Activated naive CD4-positive, alpha-beta T cell treated with anti-CD3 and anti-CD28 coated beads, Interleukin-2, amount 50 U/mL, for 24 hours (primary cell): ENCODE measurements at regions not wholly inside any gene's neighbourhood (a gene's known extent, or its start where the extent isn't known, plus 50 kb on each side); places are given as distances from the start of the nearest gene placed in this dataset.

ENCODE experiments used
- H3K27ac Mint-ChIP-seq: one replicate; pipeline ENCODE4 v1.8.0; 2021; ENCODE audit warnings: mild to moderate bottlenecking, mixed read lengths
- H3K27me3 Mint-ChIP-seq: one replicate; pipeline ENCODE4 v1.8.0; 2021; ENCODE audit warnings: mixed read lengths
- H3K36me3 Mint-ChIP-seq: one replicate; pipeline ENCODE4 v1.8.0; 2021; ENCODE audit warnings: mixed read lengths
- H3K4me1 Mint-ChIP-seq: one replicate; pipeline ENCODE4 v1.8.0; 2021; ENCODE audit warnings: mixed read lengths
- H3K4me3 Mint-ChIP-seq: one replicate; pipeline ENCODE4 v1.8.0; 2021; ENCODE audit warnings: mild to moderate bottlenecking, mixed read lengths
- H3K9me3 Mint-ChIP-seq: one replicate; pipeline ENCODE4 v1.8.0; 2021; ENCODE audit warnings: mixed read lengths

DNA sequence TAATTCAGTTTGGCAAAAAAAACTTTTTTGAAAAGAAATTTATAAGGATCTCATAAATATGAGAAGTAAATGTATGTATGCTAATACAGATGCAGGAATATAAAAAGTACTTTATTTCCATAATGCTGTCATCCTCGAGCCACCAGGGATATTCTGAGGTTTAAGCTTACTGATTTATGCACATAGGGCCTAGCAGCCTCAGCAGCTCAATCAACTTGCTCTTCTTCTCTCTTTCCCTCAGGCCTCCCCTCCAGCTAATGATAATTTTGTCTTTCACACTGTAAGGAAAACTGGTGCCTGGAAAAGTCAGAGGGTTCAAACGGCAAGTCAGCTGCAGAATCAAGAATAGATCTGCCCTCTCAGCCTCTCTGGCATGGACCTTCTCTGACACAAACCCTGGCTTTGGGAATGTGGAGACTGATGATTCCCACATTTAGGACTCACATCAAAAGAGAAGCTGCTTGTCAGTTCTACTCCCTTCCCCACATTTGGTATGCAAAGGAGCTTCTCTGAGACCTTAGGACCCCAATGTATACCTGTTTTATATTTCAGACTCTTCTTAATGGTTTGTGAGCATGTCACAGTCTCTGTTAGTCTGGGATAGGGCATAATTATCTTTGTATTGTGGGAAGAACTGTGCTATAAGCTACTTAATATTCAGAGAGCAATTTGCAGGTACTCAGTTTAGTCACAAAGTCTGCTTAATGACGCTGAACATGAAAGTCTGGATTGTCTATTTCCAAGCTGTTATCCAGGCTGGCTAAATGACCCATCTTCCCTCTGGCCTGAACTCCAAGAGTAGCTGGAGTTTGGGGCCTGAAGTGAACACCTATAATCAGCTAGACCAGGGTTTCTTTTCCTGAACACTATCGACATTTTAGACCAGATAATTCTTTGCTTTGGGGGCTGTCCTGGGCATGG is 52.1 kb upstream of the DIPK1A start:
- no peak overlapping the region for H3K4me3 Mint-ChIP-seq
- no peaks in the 10 kb centered on the region for H3K36me3 Mint-ChIP-seq
- peaks cover 4% of the 10 kb centered on the region for H3K4me1 Mint-ChIP-seq
- H3K9me3 Mint-ChIP-seq = no peaks in the 10 kb centered on the region
- H3K27me3 Mint-ChIP-seq = no peaks in the 10 kb centered on the region
- H3K27ac Mint-ChIP-seq = no peak overlapping the region

DNA sequence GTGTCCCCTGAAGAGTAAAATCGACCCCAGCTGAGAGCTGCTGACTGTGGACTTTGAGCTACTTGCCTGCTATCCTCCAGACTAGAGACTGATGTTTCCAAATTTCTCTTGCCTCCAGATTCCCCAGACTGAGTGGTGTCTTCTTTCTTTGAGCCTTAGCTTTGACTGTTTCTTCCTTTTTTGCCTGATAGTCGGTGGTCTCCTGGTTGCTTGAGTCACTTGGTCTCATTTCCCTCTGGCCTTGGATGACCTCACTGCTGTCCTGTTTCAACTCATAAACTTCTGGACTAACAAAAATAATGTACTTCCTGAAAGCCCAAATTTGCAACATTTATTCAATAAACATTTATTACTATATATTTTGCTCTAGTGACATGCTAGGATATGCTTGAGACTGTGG is 52.9 kb upstream of the DIPK1A start:
- H3K27me3 Mint-ChIP-seq = no peaks in the 10 kb centered on the region
- no peak overlapping the region for H3K4me3 Mint-ChIP-seq
- peaks cover 4% of the 10 kb centered on the region for H3K4me1 Mint-ChIP-seq
- no peaks in the 10 kb centered on the region for H3K36me3 Mint-ChIP-seq
- no peaks in the 10 kb centered on the region for H3K9me3 Mint-ChIP-seq
- H3K27ac Mint-ChIP-seq = no peak overlapping the region

DNA sequence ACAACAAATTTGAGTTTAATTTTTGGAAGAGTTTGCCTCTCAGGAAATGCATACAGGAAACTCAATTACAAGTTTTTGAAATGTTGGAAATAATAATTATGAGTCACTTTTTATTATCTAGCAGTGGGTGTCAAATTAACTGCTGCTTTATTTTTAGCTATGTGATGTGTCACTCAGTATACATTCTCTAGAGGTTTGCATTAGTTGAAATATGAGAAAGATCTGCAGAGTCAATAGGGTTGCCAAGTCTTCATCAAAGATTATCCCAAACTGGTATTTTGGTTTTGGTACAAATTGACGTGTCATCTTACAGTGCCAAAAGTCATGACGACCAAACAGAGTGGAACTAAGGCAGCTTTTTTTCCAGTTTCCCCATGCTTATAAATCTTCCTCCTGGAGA is 54.3 kb upstream of the DIPK1A start:
- Mint-ChIP-seq H3K36me3 (no peaks in the 10 kb centered on the region), H3K27me3 (no peaks in the 10 kb centered on the region), H3K4me1 (peaks cover 4% of the 10 kb centered on the region), H3K4me3 (no peak overlapping the region), H3K9me3 (no peaks in the 10 kb centered on the region), H3K27ac (no peak overlapping the region)

DNA sequence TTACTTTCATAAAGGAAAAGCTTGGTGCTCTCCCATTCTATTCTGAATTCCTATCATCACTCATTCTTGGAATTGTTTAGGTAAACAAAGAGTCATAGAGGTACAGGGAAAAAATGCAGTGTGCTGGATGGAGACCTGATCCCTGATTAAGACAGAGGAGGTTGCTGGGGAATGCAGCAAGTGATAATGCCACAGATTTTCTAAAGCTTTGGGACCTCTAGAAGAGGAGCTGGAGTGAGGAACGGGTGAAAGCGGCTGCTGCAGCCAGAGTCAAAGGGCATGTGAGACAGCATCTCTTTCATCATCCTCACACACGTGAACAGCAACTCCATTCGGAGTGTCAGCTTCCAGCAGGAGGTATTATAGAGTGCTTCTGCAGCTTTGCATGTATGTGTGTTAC is 54.9 kb upstream of the DIPK1A start:
- Mint-ChIP-seq H3K9me3 (no peaks in the 10 kb centered on the region), H3K27me3 (no peaks in the 10 kb centered on the region), H3K36me3 (no peaks in the 10 kb centered on the region), H3K27ac (no peak overlapping the region), H3K4me1 (peaks cover 4% of the 10 kb centered on the region), H3K4me3 (no peak overlapping the region)

DNA sequence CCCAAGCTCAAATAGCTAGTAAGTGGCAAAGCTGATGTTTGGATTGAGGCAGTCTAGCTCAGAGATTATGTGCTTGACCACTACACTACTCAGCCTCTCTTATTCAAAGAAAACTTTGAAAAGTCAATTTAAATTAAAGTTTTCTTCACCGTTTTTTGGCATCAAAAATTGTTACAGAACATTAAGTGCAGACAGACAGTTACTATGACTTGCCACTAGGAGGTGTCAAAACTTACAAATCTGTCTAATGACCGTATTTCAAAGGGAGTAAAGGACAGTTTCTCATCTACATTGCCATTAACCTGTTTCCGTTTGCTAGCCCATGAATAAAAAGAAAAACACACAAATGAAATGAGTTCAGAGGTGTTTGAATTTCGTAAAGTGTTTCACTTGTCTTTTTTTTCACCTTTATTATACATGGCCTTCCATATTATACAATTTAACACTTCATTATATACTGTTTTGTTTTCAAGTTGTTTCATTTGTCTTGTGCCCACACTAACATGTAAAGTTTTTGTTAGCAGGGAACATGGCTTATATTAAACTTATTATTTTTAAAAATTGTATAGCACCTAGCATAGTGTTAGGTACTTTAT is 57.4 kb upstream of the MTF2 start:
- Mint-ChIP-seq H3K27me3 (no peaks in the 10 kb centered on the region), H3K27ac (no peak overlapping the region), H3K36me3 (no peaks in the 10 kb centered on the region), H3K4me3 (no peak overlapping the region), H3K4me1 (no peaks in the 10 kb centered on the region), H3K9me3 (no peaks in the 10 kb centered on the region)

DNA sequence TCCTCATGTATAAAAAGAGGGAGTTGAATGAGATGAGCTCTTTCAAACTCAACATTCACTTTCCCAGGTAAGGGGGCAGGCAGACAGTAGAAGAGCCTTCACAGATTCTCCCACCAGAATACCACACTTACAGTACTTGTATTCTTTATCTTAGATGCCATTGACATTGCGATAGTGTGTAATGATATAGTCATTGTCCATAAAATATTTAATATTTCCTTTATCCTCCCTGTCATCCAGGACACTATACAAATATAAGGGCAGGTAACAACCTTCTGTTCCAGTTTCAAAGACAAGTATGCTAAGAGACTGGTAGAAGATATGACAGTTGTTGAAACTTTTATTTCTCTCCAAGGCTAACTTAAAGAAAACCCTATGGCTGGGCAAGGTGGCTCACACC is 56.5 kb upstream of the MTF2 start:
- no peaks in the 10 kb centered on the region for H3K36me3 Mint-ChIP-seq
- no peaks in the 10 kb centered on the region for H3K27me3 Mint-ChIP-seq
- no peaks in the 10 kb centered on the region for H3K9me3 Mint-ChIP-seq
- no peak overlapping the region for H3K4me3 Mint-ChIP-seq
- no peak overlapping the region for H3K27ac Mint-ChIP-seq
- H3K4me1 Mint-ChIP-seq = no peaks in the 10 kb centered on the region

DNA sequence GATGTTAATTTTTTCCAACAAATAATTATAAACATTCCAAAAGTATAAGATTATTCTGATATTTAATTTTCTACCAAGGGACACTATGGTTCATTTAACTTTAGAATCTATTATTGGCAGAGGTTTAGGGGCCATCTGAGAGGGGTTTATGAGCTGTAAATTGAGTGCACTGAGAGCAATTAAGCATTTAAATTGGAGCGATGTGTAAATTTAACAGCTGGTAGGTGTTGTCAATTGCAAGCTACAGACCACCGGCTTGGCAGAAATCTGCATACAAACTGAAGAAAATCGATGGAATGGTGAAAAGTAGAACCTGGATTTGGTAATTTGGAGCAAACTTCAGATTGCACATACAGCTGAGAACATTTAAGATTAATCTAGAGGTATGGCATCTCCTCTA is 55.8 kb upstream of the MTF2 start:
- Mint-ChIP-seq H3K4me1 (peaks cover 6% of the 10 kb centered on the region), H3K27me3 (no peaks in the 10 kb centered on the region), H3K27ac (no peak overlapping the region), H3K4me3 (no peak overlapping the region), H3K36me3 (no peaks in the 10 kb centered on the region), H3K9me3 (no peaks in the 10 kb centered on the region)

DNA sequence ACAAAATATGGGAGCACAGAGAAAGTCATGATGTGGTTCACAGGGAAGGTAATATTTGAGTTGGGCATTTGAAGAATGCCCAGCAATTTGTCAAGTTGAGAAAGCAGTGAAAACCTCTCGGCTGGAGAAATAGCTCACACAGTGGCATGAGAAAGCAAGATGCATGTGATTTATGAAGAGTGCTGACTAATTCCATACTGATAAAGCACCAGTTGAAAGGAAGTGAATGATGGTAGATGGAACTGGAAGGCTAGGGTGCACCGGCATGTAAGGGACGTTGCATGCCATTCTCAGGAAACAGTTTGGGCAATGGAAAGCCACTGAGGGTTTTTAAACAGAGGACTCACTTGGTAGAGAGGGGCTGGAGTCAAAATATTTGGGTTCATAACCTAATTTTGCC is 53.5 kb upstream of the MTF2 start:
- Mint-ChIP-seq H3K27me3 (no peaks in the 10 kb centered on the region), H3K9me3 (no peaks in the 10 kb centered on the region), H3K27ac (no peak overlapping the region), H3K4me1 (peaks cover 27% of the 10 kb centered on the region), H3K36me3 (no peaks in the 10 kb centered on the region), H3K4me3 (no peak overlapping the region)

DNA sequence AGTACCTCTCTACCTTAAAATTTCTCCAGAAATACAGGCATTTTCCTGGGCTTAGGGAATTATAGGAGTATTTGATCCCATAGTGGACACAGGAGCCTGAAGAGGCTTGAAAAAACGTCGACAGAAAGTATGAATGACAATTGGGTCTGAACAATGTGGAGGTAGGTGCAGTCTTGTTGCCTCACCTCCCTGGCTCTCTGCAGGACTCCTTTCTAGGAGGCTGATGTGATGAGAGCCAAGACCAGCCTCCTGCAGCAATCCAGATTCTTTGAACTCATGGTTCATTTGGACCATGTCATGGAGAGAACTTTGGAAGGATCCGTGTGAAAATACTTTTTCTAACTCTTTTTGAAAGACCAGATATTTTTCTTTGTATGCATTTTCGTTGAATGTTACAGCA is 50.5 kb upstream of the MTF2 start:
- H3K4me1 Mint-ChIP-seq = peaks cover 27% of the 10 kb centered on the region
- no peaks in the 10 kb centered on the region for H3K27me3 Mint-ChIP-seq
- no peaks in the 10 kb centered on the region for H3K36me3 Mint-ChIP-seq
- H3K9me3 Mint-ChIP-seq = no peaks in the 10 kb centered on the region
- H3K4me3 Mint-ChIP-seq = no peak overlapping the region
- H3K27ac Mint-ChIP-seq = peak overlapping the region; percentile 46
